IMR-90 (cell line): ENCODE measurements at regions not wholly inside any gene's neighbourhood (a gene's known extent, or its start where the extent isn't known, plus 50 kb on each side); places are given as distances from the start of the nearest gene placed in this dataset.

Source experiments
- ATAC-seq: fragments of 200-7000 bp; cut with Tn5 transposase; 2 replicates; pipeline ENCODE4 v1.9.1; 2020; ENCODE audit warnings: low read depth, mild to moderate bottlenecking, moderate library complexity
- BruUV-seq: library from RNA; stranded (reverse); fragments of 400-500 nt; replicated peaks from 2 replicates; lab custom pipeline; 2021; lab: Mats Ljungman, UMichigan
- CTCF ChIA-PET: fragments of 300-600 bp; formaldehyde crosslinking; extraction: SDS; loops from one replicate; lab custom pipeline; 2021; ENCODE audit warnings: antibody characterized with exemption; lab: Yijun Ruan, JAX
- POLR2A ChIA-PET: fragments of 300-600 bp; sonication (Branson Sonifier 250); formaldehyde crosslinking; loops from one replicate; lab custom pipeline; 2022; ENCODE audit warnings: antibody characterized with exemption; ENCODE audit not compliant: unreplicated experiment; lab: Charles Lee
- DNase-seq: peaks from one replicate; pipeline ENCODE4 v3.0.0; 2013
- H2AFZ ChIP-seq: replicated peaks from 2 replicates; pipeline ENCODE3; 2013; ENCODE audit warnings: low read length, mild to moderate bottlenecking; ENCODE audit not compliant: poor library complexity
- H2AK5ac ChIP-seq: 2 replicates; pipeline ENCODE4 v1.6.1; 2013; ENCODE audit warnings: low read depth, low read length, inconsistent platforms
- H2AK9ac ChIP-seq: replicated peaks from 2 replicates; pipeline ENCODE3; 2013; ENCODE audit warnings: mild to moderate bottlenecking, low read depth, low read length, moderate library complexity; ENCODE audit not compliant: poor library complexity
- H2BK120ac ChIP-seq: 2 replicates; pipeline ENCODE4 v1.6.1; 2013; ENCODE audit warnings: low read depth, low read length, inconsistent platforms
- H2BK15ac ChIP-seq: 3 replicates; pipeline ENCODE4 v1.6.1; 2013; ENCODE audit warnings: low read depth, low read length, inconsistent platforms
- H2BK20ac ChIP-seq: 2 replicates; pipeline ENCODE4 v1.6.1; 2013; ENCODE audit warnings: low read depth, mild to moderate bottlenecking, inconsistent platforms, low read length, moderate library complexity
- H2BK5ac ChIP-seq: 2 replicates; pipeline ENCODE4 v1.6.1; 2013; ENCODE audit warnings: mild to moderate bottlenecking, low read depth, low read length, inconsistent platforms; ENCODE audit not compliant: poor library complexity, severe bottlenecking
- H3K14ac ChIP-seq: replicated peaks from 2 replicates; pipeline ENCODE4 v1.6.1; 2013; ENCODE audit warnings: low read depth, low read length, inconsistent platforms
- H3K18ac ChIP-seq: 2 replicates; pipeline ENCODE4 v1.6.1; 2013; ENCODE audit warnings: low read depth, low read length, control low read depth
- H3K23ac ChIP-seq: 2 replicates; pipeline ENCODE4 v1.6.1; 2013; ENCODE audit warnings: low read depth, low read length, inconsistent platforms
- H3K27ac ChIP-seq: 2 replicates; pipeline ENCODE4 v1.5.1; 2013; ENCODE audit warnings: mild to moderate bottlenecking, control low read depth, low read length; ENCODE audit not compliant: insufficient read depth
- H3K27me3 ChIP-seq: 2 replicates; pipeline ENCODE4 v1.6.1; 2013; ENCODE audit warnings: low read length; ENCODE audit not compliant: control insufficient read depth, insufficient read depth
- H3K36me3 ChIP-seq: 2 replicates; pipeline ENCODE4 v1.6.1; 2013; ENCODE audit warnings: low read length, mixed read lengths; ENCODE audit not compliant: control insufficient read depth, insufficient read depth
- H3K4ac ChIP-seq: 2 replicates; pipeline ENCODE4 v1.6.1; 2013; ENCODE audit warnings: low read depth, low read length, inconsistent platforms
- H3K4me1 ChIP-seq: 2 replicates; pipeline ENCODE4 v1.6.1; 2013; ENCODE audit warnings: low read length, mixed read lengths; ENCODE audit not compliant: control insufficient read depth, insufficient read depth
- H3K4me2 ChIP-seq: 2 replicates; pipeline ENCODE4 v1.6.1; 2013; ENCODE audit warnings: low read depth, mild to moderate bottlenecking, control low read depth, low read length, moderate library complexity
- H3K4me3 ChIP-seq: 2 replicates; pipeline ENCODE4 v1.5.1; 2013; ENCODE audit warnings: low read depth, mild to moderate bottlenecking, control low read depth, low read length, moderate library complexity; ENCODE audit not compliant: insufficient read depth
- H3K56ac ChIP-seq: 2 replicates; pipeline ENCODE4 v1.6.1; 2013; ENCODE audit warnings: low read length, inconsistent platforms; ENCODE audit not compliant: insufficient read depth; ENCODE audit errors: extremely low read depth
- H3K79me1 ChIP-seq, 2 experiments: 2 replicates each; pipeline ENCODE4 v1.6.1; 2013; ENCODE audit warnings: low read length in 2 of 2, inconsistent platforms in 1 of 2, low read depth in 1 of 2
- H3K9ac ChIP-seq: 2 replicates; pipeline ENCODE4 v1.6.1; 2013; ENCODE audit warnings: low read depth, low read length, control low read depth
- H3K9me1 ChIP-seq: 2 replicates; pipeline ENCODE4 v1.6.1; 2013; ENCODE audit warnings: low read length, inconsistent platforms; ENCODE audit not compliant: insufficient read depth
- H3K9me3 ChIP-seq: 2 replicates; pipeline ENCODE4 v1.6.1; 2013; ENCODE audit warnings: low read length; ENCODE audit not compliant: control insufficient read depth, insufficient read depth
- H4K20me1 ChIP-seq: 2 replicates; pipeline ENCODE4 v1.6.1; 2013; ENCODE audit warnings: low read length, inconsistent platforms; ENCODE audit not compliant: insufficient read depth
- H4K5ac ChIP-seq: 2 replicates; pipeline ENCODE4 v1.6.1; 2013; ENCODE audit warnings: mild to moderate bottlenecking, low read depth, low read length, control low read depth
- H4K8ac ChIP-seq, 2 experiments: 2 replicates each; pipeline ENCODE4 v1.6.1; 2013; ENCODE audit warnings: low read depth in 2 of 2, low read length in 2 of 2, control low read depth in 1 of 2, inconsistent platforms in 1 of 2
- H4K91ac ChIP-seq: 2 replicates; pipeline ENCODE4 v1.6.1; 2013; ENCODE audit warnings: low read depth, low read length, inconsistent platforms; ENCODE audit not compliant: insufficient read depth
- BHLHE40 ChIP-seq: fragments of 150-350 bp; IDR thresholded peaks from 2 replicates; pipeline ENCODE4 v1.6.1; 2016; ENCODE audit warnings: mild to moderate bottlenecking, low read depth, low read length
- CEBPB ChIP-seq: IDR thresholded peaks from 2 replicates; pipeline ENCODE4 v1.6.1; 2012; ENCODE audit warnings: low read depth, low read length, improper control_type of control experiment
- CHD1 ChIP-seq: IDR thresholded peaks from 2 replicates; pipeline ENCODE4 v1.6.1; 2012; ENCODE audit warnings: low read depth, low read length, improper control_type of control experiment
- FOS ChIP-seq: fragments of 150-350 bp; IDR thresholded peaks from 2 replicates; pipeline ENCODE4 v1.6.1; 2016; ENCODE audit warnings: low read depth, low read length
- MAZ ChIP-seq: IDR thresholded peaks from 2 replicates; pipeline ENCODE4 v1.6.1; 2012; ENCODE audit warnings: low read depth, mild to moderate bottlenecking, low read length, improper control_type of control experiment, moderate library complexity, borderline replicate concordance
- MXI1 ChIP-seq: IDR thresholded peaks from 2 replicates; pipeline ENCODE4 v1.6.1; 2012; ENCODE audit warnings: low read depth, mild to moderate bottlenecking, low read length, moderate library complexity, borderline replicate concordance
- POLR2A ChIP-seq: IDR thresholded peaks from 2 replicates; pipeline ENCODE4 v1.6.1; 2012; ENCODE audit warnings: mild to moderate bottlenecking, low read depth, low read length
- RAD21 ChIP-seq: IDR thresholded peaks from 2 replicates; pipeline ENCODE4 v1.6.1; 2012; ENCODE audit warnings: low read length, improper control_type of control experiment
- RCOR1 ChIP-seq: IDR thresholded peaks from 2 replicates; pipeline ENCODE4 v1.6.1; 2012; ENCODE audit warnings: mild to moderate bottlenecking, low read length, improper control_type of control experiment; ENCODE audit not compliant: insufficient replicate concordance
- RFX5 ChIP-seq: IDR thresholded peaks from 2 replicates; pipeline ENCODE4 v1.8.0; 2012; ENCODE audit warnings: low read depth, mild to moderate bottlenecking, low read length, moderate library complexity
- SMC3 ChIP-seq: fragments of 150-350 bp; IDR thresholded peaks from 2 replicates; pipeline ENCODE4 v1.6.1; 2016; ENCODE audit warnings: low read depth, mild to moderate bottlenecking, antibody characterized with exemption, low read length, moderate library complexity
- WGBS, 2 experiments: methylation state at CpG; one replicate each; pipeline versions ENCODE4 v1.1.5 to v1.1.7; 2013; ENCODE audit warnings: missing lambda C conversion rate in 2 of 2; ENCODE audit not compliant: insufficient read length in 1 of 2; ENCODE audit errors: extremely low coverage in 2 of 2; 5-methylcytosine and 5-hydroxymethylcytosine counted together
- dilution Hi-C: fragments of 300-500 bp; cut with HindIII; formaldehyde crosslinking; loops from one replicate; pipeline ENCODE4 v1.14.3; 2018; ENCODE audit warnings: low sequenced_read_pairs; ENCODE audit not compliant: unreplicated experiment
- in situ Hi-C: fragments of 300-500 bp; cut with MboI; formaldehyde crosslinking; loops from 3 replicates; pipeline ENCODE4 v1.14.3; 2019; ENCODE audit warnings: low sequenced_read_pairs, inconsistent platforms, mixed read lengths
- intact Hi-C: fragments of 100-400 bp; cut with micrococcal nuclease; formaldehyde crosslinking; loops from 2 replicates; pipeline ENCODE4 v1.10.0; 2022
- TF ChIP-seq, protein P1 (sequence below): conservative IDR thresholded peaks from 2 replicates; pipeline ENCODE4 v1.5.1; 2012; ENCODE audit warnings: mild to moderate bottlenecking, low read depth, low read length, improper control_type of control experiment
- TF ChIP-seq, protein P2 (sequence below): fragments of 150-350 bp; IDR thresholded peaks from 2 replicates; pipeline ENCODE4 v1.6.1; 2016; ENCODE audit warnings: low read depth, mild to moderate bottlenecking, low read length, moderate library complexity, borderline replicate concordance
- TF ChIP-seq, protein P3 (sequence below): fragments of 150-350 bp; IDR thresholded peaks from 2 replicates; pipeline ENCODE4 v1.6.1; 2017; ENCODE audit warnings: mild to moderate bottlenecking, antibody characterized with exemption, low read length, low read depth

DNA sequence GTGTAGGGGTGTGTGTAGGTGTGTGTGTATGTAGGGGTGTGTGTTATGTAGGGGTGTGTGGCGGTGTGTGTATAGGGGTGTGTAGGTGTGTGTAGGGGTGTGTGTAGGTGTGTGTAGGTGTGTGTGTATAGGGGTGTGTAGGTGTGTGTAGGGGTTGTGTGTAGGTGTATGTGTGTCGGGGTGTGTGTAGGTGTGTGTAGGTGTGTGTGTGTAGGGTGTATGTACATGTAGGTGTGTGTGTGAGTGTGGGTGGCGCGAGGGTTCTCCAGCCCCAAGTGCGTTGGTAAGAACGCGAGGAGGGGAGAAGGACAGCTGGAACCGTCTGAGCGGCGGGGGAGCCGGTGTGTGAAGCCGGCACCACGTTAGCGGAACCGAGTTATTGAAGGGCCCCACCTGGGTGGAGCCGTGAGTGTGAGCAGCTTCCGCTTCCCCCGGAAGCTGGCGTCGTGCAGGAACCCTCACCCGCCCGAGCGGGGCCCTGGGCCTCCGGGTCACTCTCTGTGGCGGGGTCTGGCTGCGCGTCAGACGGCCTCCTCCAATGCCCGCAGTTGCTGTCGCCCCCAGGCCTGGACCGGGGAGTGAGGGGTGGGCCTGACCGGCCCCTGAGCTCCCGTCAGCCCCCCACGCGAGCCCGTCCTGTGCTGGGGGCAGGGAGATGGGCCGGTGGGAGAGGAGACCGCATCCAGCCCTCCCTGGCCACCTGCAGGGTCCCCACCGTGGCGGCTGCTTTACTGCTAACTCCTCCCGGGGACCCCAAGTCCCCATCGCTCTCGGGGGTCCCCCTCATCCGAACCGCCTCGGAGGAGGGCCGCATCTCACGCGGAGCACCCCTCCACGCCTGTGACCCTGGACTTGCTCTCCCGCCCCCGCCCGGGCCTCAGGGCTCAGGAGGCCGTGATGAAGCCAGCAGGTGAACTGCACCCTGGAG, 49.6 kb upstream of the PSMG3 start:
- Histone ChIP-seq H2BK15ac (no peak overlapping the region), H2BK5ac (peak overlapping the region; percentile 84), H3K9me1 (no peaks in the 10 kb centered on the region), H3K14ac (no peak overlapping the region), H3K23ac (no peak overlapping the region), H4K91ac (no peak overlapping the region), H4K8ac (no peak overlapping the region), H3K27ac (no peak overlapping the region), H3K79me1 (no peaks in the 10 kb centered on the region), H3K36me3 (no peaks in the 10 kb centered on the region), H3K56ac (no peak overlapping the region), H3K4me3 (no peak overlapping the region), H2AK5ac (no peak overlapping the region), H3K9ac (no peak overlapping the region), H4K20me1 (no peaks in the 10 kb centered on the region), H3K18ac (no peak overlapping the region), H3K9me3 (no peaks in the 10 kb centered on the region), H2BK20ac (no peak overlapping the region), H3K4me1 (no peaks in the 10 kb centered on the region), H2AK9ac (no peak overlapping the region), H3K27me3 (peaks cover under 1% of the 10 kb centered on the region; the same call in 1 of the 2 replicates), H3K4ac (no peak overlapping the region), H2AFZ (no peak overlapping the region), H4K5ac (no peak overlapping the region), H2BK120ac (no peak overlapping the region), H3K4me2 (no peak overlapping the region)
- TF ChIP-seq RAD21 (no peak), BHLHE40 (no peak), CHD1 (no peak), MXI1 (no peak), FOS (no peak), RCOR1 (no peak), MAZ (no peak), SMC3 (no peak), CEBPB (no peak), POLR2A (no peak), RFX5 (no peak)
- TF ChIP-seq, protein P1, sequence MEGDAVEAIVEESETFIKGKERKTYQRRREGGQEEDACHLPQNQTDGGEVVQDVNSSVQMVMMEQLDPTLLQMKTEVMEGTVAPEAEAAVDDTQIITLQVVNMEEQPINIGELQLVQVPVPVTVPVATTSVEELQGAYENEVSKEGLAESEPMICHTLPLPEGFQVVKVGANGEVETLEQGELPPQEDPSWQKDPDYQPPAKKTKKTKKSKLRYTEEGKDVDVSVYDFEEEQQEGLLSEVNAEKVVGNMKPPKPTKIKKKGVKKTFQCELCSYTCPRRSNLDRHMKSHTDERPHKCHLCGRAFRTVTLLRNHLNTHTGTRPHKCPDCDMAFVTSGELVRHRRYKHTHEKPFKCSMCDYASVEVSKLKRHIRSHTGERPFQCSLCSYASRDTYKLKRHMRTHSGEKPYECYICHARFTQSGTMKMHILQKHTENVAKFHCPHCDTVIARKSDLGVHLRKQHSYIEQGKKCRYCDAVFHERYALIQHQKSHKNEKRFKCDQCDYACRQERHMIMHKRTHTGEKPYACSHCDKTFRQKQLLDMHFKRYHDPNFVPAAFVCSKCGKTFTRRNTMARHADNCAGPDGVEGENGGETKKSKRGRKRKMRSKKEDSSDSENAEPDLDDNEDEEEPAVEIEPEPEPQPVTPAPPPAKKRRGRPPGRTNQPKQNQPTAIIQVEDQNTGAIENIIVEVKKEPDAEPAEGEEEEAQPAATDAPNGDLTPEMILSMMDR: no peak
- TF ChIP-seq, protein P2, sequence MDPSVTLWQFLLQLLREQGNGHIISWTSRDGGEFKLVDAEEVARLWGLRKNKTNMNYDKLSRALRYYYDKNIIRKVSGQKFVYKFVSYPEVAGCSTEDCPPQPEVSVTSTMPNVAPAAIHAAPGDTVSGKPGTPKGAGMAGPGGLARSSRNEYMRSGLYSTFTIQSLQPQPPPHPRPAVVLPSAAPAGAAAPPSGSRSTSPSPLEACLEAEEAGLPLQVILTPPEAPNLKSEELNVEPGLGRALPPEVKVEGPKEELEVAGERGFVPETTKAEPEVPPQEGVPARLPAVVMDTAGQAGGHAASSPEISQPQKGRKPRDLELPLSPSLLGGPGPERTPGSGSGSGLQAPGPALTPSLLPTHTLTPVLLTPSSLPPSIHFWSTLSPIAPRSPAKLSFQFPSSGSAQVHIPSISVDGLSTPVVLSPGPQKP: no peak
- TF ChIP-seq, protein P3, sequence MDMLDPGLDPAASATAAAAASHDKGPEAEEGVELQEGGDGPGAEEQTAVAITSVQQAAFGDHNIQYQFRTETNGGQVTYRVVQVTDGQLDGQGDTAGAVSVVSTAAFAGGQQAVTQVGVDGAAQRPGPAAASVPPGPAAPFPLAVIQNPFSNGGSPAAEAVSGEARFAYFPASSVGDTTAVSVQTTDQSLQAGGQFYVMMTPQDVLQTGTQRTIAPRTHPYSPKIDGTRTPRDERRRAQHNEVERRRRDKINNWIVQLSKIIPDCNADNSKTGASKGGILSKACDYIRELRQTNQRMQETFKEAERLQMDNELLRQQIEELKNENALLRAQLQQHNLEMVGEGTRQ: no peak
- no TSS peak for BruUV-seq
- no peak for DNase-seq
- ATAC-seq: no peak
- in situ Hi-C loops: no loop called here
- CTCF ChIA-PET: no interaction called here
- dilution Hi-C loops: no loop called here
- POLR2A ChIA-PET: no interaction called here
- intact Hi-C loops: no loop called here
- WGBS, 2 experiments: 86% methylated on average over 28 of the region's 54 CpGs; no CpG with 5 or more reads in 1 of the 2 experiments
